Psoas muscle (tissue), 7 donors: ENCODE measurements at regions not wholly inside any gene's neighbourhood (a gene's known extent, or its start where the extent isn't known, plus 50 kb on each side); places are given as distances from the start of the nearest gene placed in this dataset.

Source experiments
- ATAC-seq, 4 donors: fragments of 200-7000 bp; cut with Tn5 transposase; one replicate each; pipeline ENCODE4 v1.9.1; 2020; ENCODE audit warnings: moderate library complexity in 3 of 4, mild to moderate bottlenecking in 2 of 4
- DNase-seq, 2 donors: peaks; one replicate each; pipeline ENCODE4 v3.0.0-alpha.2; 2020
- H3K27ac ChIP-seq: fragments of 200-600 bp; one replicate; pipeline ENCODE4 v1.8.0; 2022
- H3K27me3 ChIP-seq, 3 donors: fragments of 200-600 bp in 1 of 3; one replicate each; pipeline versions ENCODE4 v1.6.1 to v1.8.0; 2013 to 2022; ENCODE audit warnings: low read length in 2 of 3, mild to moderate bottlenecking in 2 of 3, moderate library complexity in 1 of 3; ENCODE audit not compliant: insufficient read depth in 3 of 3
- H3K36me3 ChIP-seq, 2 donors: fragments of 200-600 bp in 1 of 2; one replicate each; pipeline versions ENCODE4 v1.6.1 to v1.8.0; 2013 to 2022; ENCODE audit warnings: low read depth in 1 of 2, mild to moderate bottlenecking in 1 of 2, moderate library complexity in 1 of 2; ENCODE audit not compliant: insufficient read depth in 1 of 2
- H3K4me1 ChIP-seq: fragments of 200-600 bp; one replicate; pipeline ENCODE4 v1.8.0; 2022
- H3K4me3 ChIP-seq: fragments of 200-600 bp; one replicate; pipeline ENCODE4 v1.8.0; 2022; ENCODE audit warnings: mild to moderate bottlenecking
- H3K9me3 ChIP-seq: fragments of 200-600 bp; one replicate; pipeline ENCODE4 v1.8.0; 2022
- CTCF ChIP-seq: fragments of 200-600 bp; IDR thresholded peaks from one replicate; pipeline ENCODE4 v1.8.0; 2022; ENCODE audit warnings: antibody characterized with exemption
- WGBS, 3 donors: extraction: QIAGEN DNeasy Blood & Tissue Kit; methylation state at CpG; one replicate each; pipeline versions ENCODE4 v1.1.6 to v1.1.7; 2013; 5-methylcytosine and 5-hydroxymethylcytosine counted together
- intact Hi-C, 2 donors: fragments of 100-400 bp; cut with DNase I; formaldehyde crosslinking; loops; one replicate each; pipeline versions ENCODE4 v1.11.0 to v1.14.2; 2022
- donor health status: healthy with polysubstance abuse.
- donor health status: DM: no; HTN: no; CAD: no; lungs with moderate emphysema.
- donor health status: Bipolar disorder and iron deficiency.
- donor health status: healthy.
- donor health status: DM: yes; HTN: yes; CAD: no.
- donor health status: DM: no; HTN: no; CAD: no.
- donor health status: DM: yes; HTN: yes; CAD: no.

DNA sequence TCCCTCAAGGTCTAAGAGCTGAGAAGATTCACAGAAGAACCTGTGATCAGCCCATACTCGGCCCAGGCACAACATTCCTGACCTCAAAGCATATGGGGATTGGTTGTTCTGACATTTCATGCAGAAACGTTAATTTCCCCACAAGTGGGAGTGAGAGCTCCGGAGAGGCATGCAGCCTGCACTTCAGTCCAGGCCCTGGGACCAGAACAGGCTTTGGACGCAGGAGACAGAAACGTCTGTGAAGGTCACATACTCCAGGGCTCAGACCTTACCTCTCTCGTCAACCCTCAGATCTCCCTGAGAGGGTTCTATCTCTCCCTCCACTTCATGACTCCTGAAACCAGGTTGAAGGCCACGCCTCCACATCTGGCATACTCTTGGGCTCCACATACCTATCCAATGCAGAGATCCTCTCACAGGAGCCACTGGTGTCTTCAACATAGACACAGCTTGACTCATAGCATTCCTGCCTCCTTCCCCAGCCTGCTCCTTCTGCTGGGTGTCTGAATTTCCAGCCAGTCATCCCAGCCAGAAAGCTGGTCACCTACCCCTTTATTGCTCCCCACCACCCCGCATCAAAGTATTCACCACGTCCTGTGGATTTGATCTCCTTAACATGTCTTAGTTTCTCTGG is 149.2 kb downstream of the OMA1 start:
- H3K27ac ChIP-seq, result no peak overlapping the region
- 77 to 82% (median 80%) methylated on average over 9 of the region's 9 CpGs for WGBS, 3 donors

DNA sequence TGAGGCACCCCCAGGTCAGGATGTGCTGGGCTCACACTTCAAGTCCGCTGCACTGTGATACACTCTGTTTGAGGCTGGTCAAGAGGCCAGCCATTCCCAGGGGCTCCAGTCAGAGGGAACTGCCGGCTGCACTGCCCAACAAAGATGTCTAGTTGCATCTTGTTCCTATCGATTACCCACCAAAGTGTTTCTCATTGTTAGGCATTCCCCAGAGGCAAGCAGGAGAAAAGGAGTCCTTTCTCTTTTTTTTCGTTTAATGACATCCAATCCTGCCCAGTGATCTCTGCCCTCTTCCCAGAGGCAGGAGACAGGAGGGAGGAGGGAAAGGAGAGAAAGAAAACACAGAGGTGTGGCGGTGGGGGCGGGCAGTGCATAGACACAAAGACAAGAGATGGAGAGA is 150.4 kb downstream of the OMA1 start:
- Histone ChIP-seq H3K36me3 (no peaks in the 10 kb centered on the region), H3K27ac (no peak overlapping the region), H3K4me1 (no peaks in the 10 kb centered on the region), H3K4me3 (no peak overlapping the region), H3K9me3 (no peaks in the 10 kb centered on the region), H3K27me3 (no peaks in the 10 kb centered on the region)
- intact Hi-C loops, result no loop called here
- ATAC-seq (no peak), DNase-seq (no peak)
- 65 to 85% (median 65%) methylated on average over 6 of the region's 6 CpGs for WGBS, 3 donors
- no peak for TF ChIP-seq CTCF

More for the DNA sequence above, 149.2 kb downstream of the OMA1 start:
- Histone ChIP-seq H3K4me3 (no peak overlapping the region), H3K9me3 (no peaks in the 10 kb centered on the region), H3K4me1 (peaks cover under 1% of the 10 kb centered on the region), H3K36me3 (no peaks in the 10 kb centered on the region), H3K27me3 (no peaks in the 10 kb centered on the region)
- DNase-seq (no peak), ATAC-seq (no peak)
- no peak for TF ChIP-seq CTCF
- intact Hi-C loops, result no loop called here

GRCh38 chr1:58395355-58395754 is 151.2 kb downstream of the OMA1 start:
- H3K4me1 ChIP-seq, result no peaks in the 10 kb centered on the region
- WGBS, 3 donors, result 36 to 61% (median 42%) methylated on average over 2 of the region's 2 CpGs
- H3K27ac ChIP-seq, result no peak overlapping the region

DNA sequence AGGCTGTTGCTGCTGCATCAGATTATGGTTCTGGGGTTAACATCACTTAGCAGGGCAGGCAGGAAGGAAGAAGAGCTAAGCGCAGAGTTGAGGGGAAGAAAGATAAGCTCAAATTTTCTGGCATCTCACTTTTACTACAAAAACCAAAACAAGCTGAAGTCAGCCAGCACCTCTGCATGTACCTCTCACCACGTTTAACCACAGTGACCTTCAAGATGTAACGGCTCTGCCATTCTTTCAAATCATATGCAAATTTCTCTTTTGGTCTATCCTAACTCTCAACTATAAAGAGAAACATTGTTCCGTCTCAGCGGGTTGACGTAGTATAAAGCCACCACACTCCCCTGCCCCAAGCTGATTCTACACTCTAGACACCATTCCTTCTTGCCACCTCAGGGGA is 154.4 kb downstream of the OMA1 start:
- intact Hi-C loops, result no loop called here
- TF ChIP-seq CTCF, result no peak
- ATAC-seq (no peak), DNase-seq (no peak)
- Histone ChIP-seq H3K4me1 (no peaks in the 10 kb centered on the region), H3K9me3 (no peaks in the 10 kb centered on the region), H3K27ac (no peak overlapping the region), H3K27me3 (no peaks in the 10 kb centered on the region), H3K4me3 (no peak overlapping the region), H3K36me3 (no peaks in the 10 kb centered on the region)
- whole genome bisulfite sequencing, 3 donors, result 77 to 87% (median 85%) methylated on average over 6 of the region's 6 CpGs

More at GRCh38 chr1:58395355-58395754, 151.2 kb downstream of the OMA1 start:
- DNase-seq (no peak), ATAC-seq (peak in 1 of 4 donors; percentile 34)
- TF ChIP-seq CTCF, result no peak
- Histone ChIP-seq H3K36me3 (no peaks in the 10 kb centered on the region), H3K4me3 (no peak overlapping the region), H3K27me3 (no peaks in the 10 kb centered on the region), H3K9me3 (no peaks in the 10 kb centered on the region)
- intact Hi-C loops, result no loop called here

- no peak for ATAC-seq
- H3K4me1 ChIP-seq, result no peaks in the 10 kb centered on the region
- no peaks in the 10 kb centered on the region for H3K36me3 ChIP-seq
- no peak for TF ChIP-seq CTCF
- no peak for DNase-seq
- H3K4me3 ChIP-seq, result no peak overlapping the region
- H3K27ac ChIP-seq, result no peak overlapping the region
- no peaks in the 10 kb centered on the region for H3K9me3 ChIP-seq
- WGBS, 3 donors, result 63 to 78% (median 65%) methylated on average over 3 of the region's 3 CpGs
- no peaks in the 10 kb centered on the region for H3K27me3 ChIP-seq
- intact Hi-C loops, result no loop called here
Measured at GRCh38 chr1:58391514-58391913, 155.0 kb downstream of the OMA1 start.
